ENCODE measurements at regions not wholly inside any gene's neighbourhood (a gene's known extent, or its start where the extent isn't known, plus 50 kb on each side); places are given as distances from the start of the nearest gene placed in this dataset.

DNA sequence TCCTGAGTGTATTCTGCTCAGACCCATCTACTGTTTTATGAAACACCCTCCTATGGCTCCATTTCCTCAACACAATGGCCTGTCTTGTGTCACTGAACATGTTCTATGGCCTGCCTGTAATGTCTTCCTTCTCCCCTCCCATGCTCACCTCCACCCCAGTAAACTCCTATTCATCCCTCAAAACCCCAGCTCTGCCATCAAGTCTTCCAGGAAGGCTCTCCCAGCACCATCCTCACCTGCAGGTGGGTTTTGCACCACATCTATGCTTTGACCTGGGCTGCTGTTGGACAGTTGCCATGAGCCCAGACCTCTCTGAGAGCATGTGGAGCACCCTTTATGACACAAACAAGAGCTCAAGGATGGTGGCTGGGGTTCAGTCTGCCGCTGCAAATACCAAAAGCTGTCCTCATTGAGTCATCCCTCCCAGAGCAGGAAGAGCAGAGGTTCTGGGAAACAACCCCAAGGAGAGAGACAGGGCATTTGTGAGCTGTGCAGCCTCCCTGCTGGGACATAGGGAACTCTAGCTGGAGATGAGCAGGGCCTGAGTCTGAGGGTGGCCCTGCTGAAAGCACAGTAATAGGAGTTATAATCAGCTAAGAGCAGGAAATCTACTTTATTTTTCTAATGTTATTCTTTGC, 93.8 kb upstream of the CD93 start:
- no peak for TF ChIP-seq EP300 (IDR thresholded peaks at IDR 0.05; ENCODE audit: low read depth)
- TF ChIP-seq, protein P1, sequence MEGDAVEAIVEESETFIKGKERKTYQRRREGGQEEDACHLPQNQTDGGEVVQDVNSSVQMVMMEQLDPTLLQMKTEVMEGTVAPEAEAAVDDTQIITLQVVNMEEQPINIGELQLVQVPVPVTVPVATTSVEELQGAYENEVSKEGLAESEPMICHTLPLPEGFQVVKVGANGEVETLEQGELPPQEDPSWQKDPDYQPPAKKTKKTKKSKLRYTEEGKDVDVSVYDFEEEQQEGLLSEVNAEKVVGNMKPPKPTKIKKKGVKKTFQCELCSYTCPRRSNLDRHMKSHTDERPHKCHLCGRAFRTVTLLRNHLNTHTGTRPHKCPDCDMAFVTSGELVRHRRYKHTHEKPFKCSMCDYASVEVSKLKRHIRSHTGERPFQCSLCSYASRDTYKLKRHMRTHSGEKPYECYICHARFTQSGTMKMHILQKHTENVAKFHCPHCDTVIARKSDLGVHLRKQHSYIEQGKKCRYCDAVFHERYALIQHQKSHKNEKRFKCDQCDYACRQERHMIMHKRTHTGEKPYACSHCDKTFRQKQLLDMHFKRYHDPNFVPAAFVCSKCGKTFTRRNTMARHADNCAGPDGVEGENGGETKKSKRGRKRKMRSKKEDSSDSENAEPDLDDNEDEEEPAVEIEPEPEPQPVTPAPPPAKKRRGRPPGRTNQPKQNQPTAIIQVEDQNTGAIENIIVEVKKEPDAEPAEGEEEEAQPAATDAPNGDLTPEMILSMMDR (IDR thresholded peaks at IDR 0.05): no peak
- no peak for TF ChIP-seq POLR2AphosphoS5 (IDR thresholded peaks at IDR 0.05)
- TF ChIP-seq POLR2A (IDR thresholded peaks at IDR 0.05): no peak

All from transverse colon (tissue), 4 donors.